GM12865 (cell line): ENCODE measurements at regions not wholly inside any gene's neighbourhood (a gene's known extent, or its start where the extent isn't known, plus 50 kb on each side); places are given as distances from the start of the nearest gene placed in this dataset.

Source experiments
- DNase-seq: peaks from one replicate; pipeline ENCODE4 v3.0.0; 2010; ENCODE audit warnings: low read depth
- H3K4me3 ChIP-seq: 2 replicates; pipeline ENCODE4 v1.5.1; 2011; ENCODE audit warnings: mild to moderate bottlenecking, low read depth, low read length, control low read depth
- TF ChIP-seq, protein P1 (sequence below): IDR thresholded peaks from 2 replicates; pipeline ENCODE4 v1.5.1; 2011; ENCODE audit warnings: low read length, control low read depth, low read depth, inconsistent platforms; ENCODE audit not compliant: insufficient read depth; ENCODE audit errors: missing control alignments

DNA sequence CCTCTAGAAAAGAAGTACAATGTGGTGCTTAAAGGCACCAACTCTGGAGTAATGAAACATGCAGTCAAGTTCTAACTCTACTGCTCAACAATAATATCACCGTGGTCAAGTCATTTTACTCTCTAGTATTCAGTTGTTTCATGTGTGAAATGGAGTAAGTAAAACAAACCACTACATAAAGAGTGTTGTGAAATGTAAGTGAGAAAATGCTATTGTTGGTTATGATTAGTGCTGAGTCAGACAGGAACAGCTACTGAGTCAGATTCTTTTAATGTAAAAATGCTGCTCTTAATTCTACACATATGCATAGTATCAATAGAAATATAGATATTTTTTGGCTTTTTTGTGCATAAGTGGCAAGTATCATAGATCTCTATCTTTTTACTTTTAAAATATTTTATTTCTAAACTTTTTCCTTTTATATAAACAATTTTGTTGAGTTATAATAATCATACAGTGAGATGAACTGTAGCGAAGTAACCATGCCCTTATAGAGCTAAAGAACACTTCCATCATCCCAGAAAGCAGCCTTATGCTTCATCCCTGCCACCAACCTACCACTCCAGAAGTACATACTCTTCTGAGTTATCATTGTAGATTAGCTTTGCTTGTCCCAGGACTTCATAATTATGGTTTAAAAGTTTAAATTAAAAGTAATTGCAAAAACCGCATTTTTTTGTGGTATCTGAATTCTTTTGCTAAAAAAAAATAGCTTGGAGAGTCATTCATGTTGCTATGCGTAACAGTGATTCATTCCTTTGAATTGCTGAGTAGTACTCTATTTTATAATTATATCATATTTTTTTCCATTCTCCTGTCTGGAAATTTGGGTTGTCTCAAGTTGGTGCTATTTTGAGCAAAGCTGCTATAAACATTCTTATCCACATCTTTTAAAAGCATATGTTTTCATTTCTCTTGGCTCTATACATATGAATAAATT, 548.2 kb upstream of the CLINT1 start:
- H3K4me3 ChIP-seq, result no peak overlapping the region
- TF ChIP-seq, protein P1, sequence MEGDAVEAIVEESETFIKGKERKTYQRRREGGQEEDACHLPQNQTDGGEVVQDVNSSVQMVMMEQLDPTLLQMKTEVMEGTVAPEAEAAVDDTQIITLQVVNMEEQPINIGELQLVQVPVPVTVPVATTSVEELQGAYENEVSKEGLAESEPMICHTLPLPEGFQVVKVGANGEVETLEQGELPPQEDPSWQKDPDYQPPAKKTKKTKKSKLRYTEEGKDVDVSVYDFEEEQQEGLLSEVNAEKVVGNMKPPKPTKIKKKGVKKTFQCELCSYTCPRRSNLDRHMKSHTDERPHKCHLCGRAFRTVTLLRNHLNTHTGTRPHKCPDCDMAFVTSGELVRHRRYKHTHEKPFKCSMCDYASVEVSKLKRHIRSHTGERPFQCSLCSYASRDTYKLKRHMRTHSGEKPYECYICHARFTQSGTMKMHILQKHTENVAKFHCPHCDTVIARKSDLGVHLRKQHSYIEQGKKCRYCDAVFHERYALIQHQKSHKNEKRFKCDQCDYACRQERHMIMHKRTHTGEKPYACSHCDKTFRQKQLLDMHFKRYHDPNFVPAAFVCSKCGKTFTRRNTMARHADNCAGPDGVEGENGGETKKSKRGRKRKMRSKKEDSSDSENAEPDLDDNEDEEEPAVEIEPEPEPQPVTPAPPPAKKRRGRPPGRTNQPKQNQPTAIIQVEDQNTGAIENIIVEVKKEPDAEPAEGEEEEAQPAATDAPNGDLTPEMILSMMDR, result no peak
- DNase-seq, result peak; percentile 27

DNA sequence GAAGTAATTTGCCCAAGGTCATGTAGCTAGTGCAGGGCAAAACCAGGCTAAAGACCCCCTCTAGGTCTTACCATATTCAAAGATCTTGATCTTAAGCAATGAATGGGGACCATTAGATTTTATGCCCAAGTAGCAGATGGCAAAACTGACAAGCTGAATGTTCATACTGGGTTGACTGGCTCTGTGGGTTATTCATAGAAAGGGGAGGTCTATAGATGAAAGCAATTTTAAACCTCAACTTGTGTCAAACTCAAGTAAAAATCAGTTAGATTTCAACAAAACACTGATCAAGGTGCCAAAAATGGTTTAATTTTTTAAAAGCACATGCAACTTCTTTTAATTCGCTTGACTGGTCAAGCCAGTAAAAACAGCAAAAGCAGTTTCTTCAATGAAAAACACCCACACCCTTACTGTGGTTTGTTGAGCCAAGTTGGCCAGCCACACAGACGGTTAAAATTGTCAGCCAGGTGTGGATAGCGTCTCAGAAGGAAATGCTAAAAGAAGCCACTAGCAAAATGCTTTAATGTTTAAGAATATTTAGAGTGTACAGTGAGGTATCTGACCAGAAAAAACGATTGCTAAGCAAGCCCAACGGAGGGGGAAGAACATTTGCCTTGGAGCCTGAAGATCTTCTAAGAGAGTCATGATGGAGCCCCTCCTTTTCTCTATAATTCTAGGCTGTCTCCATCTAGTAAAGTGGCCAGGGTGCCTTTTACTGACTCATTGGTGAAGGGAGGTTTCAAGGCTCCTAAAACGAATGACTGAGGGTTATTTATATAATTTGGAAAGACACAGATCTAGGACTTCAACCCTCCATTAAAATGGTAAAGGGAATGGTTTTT, 539.6 kb upstream of the CLINT1 start:
- TF ChIP-seq, protein P1, result no peak
- peak; percentile 72 for DNase-seq
- H3K4me3 ChIP-seq, result no peak overlapping the region

- TF ChIP-seq, protein P1, result no peak
- H3K4me3 ChIP-seq, result no peak overlapping the region
- DNase-seq, result no peak
Observed at GRCh38 chr5:158397278-158397677, 538.3 kb upstream of the CLINT1 start.

- H3K4me3 ChIP-seq, result no peak overlapping the region
- no peak for DNase-seq
- TF ChIP-seq, protein P1, result no peak
Observed at GRCh38 chr5:158394102-158394501, 535.2 kb upstream of the CLINT1 start.

DNA sequence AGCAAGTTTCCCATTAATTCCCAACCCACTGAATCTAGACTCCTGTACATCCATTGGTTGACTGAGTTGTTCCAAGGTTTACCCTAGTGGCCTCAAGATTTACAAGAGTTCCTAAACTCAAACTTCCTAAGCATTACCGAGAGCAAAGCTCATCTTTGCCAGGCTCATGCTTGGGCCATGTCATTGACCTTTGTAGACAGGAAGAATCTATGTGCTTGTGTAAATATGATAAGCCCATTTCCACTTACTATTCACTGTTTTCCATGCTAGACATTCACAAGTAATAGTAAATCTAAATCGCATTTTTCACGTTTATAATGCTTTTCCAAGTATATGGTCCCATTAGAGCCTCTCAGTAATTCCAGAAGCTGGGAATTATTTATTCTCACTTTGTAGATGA, 534.5 kb upstream of the CLINT1 start:
- TF ChIP-seq, protein P1, result no peak
- DNase-seq, result no peak
- no peak overlapping the region for H3K4me3 ChIP-seq

DNA sequence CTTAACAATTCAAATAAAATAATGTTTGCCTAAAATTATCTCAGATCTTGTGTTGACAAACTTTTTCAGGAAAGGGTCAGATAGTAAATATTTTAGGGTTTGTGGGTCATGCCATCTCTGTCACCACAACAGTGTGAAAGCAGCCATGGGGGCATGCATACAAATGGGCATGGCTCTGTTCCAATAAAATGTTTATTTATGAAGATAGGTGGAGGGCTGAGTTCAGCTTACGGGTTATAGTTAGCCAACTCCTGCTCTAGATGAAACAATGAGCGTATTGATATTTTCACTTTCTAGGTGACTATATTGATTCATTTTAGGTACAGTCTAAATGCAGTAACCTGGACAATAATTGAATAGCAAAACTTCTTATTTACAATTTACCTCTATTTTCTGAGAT, 533.8 kb upstream of the CLINT1 start:
- TF ChIP-seq, protein P1, result no peak
- no peak for DNase-seq

More for the DNA sequence above, 533.8 kb upstream of the CLINT1 start:
- no peak overlapping the region for H3K4me3 ChIP-seq
